ENCODE measurements at regions not wholly inside any gene's neighbourhood (a gene's known extent, or its start where the extent isn't known, plus 50 kb on each side); places are given as distances from the start of the nearest gene placed in this dataset.

GRCh38 chr11:110026858-110027626, 66.2 kb upstream of the ZC3H12C start:
- H3K27ac Mint-ChIP-seq (ENCODE audit: unreplicated experiment), result no peak overlapping the region
- peaks cover 2% of the 10 kb centered on the region for H3K9me3 Mint-ChIP-seq (ENCODE audit: low read depth, unreplicated experiment)
- no peaks in the 10 kb centered on the region for H3K27me3 Mint-ChIP-seq (ENCODE audit: unreplicated experiment)
- DNase-seq, result no peak
- no TSS peak for BruUV-seq (replicated peaks)
- H3K36me3 Mint-ChIP-seq (ENCODE audit: insufficient read depth, unreplicated experiment), result no peaks in the 10 kb centered on the region
- no peaks in the 10 kb centered on the region for H3K4me1 Mint-ChIP-seq (ENCODE audit: low read depth, unreplicated experiment)
- no peak for TF ChIP-seq CTCF (IDR thresholded peaks at IDR 0.05; ENCODE audit: unreplicated experiment)
- no peak overlapping the region for H3K4me3 Mint-ChIP-seq (ENCODE audit: low read depth, unreplicated experiment)
- intact Hi-C loops (cut with micrococcal nuclease; ENCODE audit: unreplicated experiment), result no loop called here
- CTCF ChIA-PET, result no interaction called here

GRCh38 chr11:110027627-110028371, 65.4 kb upstream of the ZC3H12C start:
- intact Hi-C loops (cut with micrococcal nuclease; ENCODE audit: unreplicated experiment), result no loop called here
- Mint-ChIP-seq H3K27ac (ENCODE audit: unreplicated experiment) (no peak overlapping the region), H3K4me1 (ENCODE audit: low read depth, unreplicated experiment) (no peaks in the 10 kb centered on the region), H3K4me3 (ENCODE audit: low read depth, unreplicated experiment) (no peak overlapping the region), H3K36me3 (ENCODE audit: insufficient read depth, unreplicated experiment) (no peaks in the 10 kb centered on the region), H3K9me3 (ENCODE audit: low read depth, unreplicated experiment) (peaks cover 2% of the 10 kb centered on the region), H3K27me3 (ENCODE audit: unreplicated experiment) (no peaks in the 10 kb centered on the region)
- no peak for DNase-seq
- no peak for TF ChIP-seq CTCF (IDR thresholded peaks at IDR 0.05; ENCODE audit: unreplicated experiment)
- no TSS peak for BruUV-seq (replicated peaks)
- CTCF ChIA-PET, result no interaction called here

- Mint-ChIP-seq H3K27me3 (ENCODE audit: unreplicated experiment) (no peaks in the 10 kb centered on the region), H3K4me1 (ENCODE audit: low read depth, unreplicated experiment) (no peaks in the 10 kb centered on the region), H3K4me3 (ENCODE audit: low read depth, unreplicated experiment) (no peak overlapping the region), H3K27ac (ENCODE audit: unreplicated experiment) (no peak overlapping the region), H3K9me3 (ENCODE audit: low read depth, unreplicated experiment) (peaks cover 2% of the 10 kb centered on the region), H3K36me3 (ENCODE audit: insufficient read depth, unreplicated experiment) (no peaks in the 10 kb centered on the region)
- BruUV-seq (replicated peaks), result no TSS peak
- CTCF ChIA-PET, result no interaction called here
- TF ChIP-seq CTCF (IDR thresholded peaks at IDR 0.05; ENCODE audit: unreplicated experiment), result no peak
- intact Hi-C loops (cut with micrococcal nuclease; ENCODE audit: unreplicated experiment), result no loop called here
- DNase-seq, result no peak
Observed at GRCh38 chr11:110028921-110029320, 64.3 kb upstream of the ZC3H12C start.

- no peak overlapping the region for H3K4me3 Mint-ChIP-seq (ENCODE audit: low read depth, unreplicated experiment)
- H3K9me3 Mint-ChIP-seq (ENCODE audit: low read depth, unreplicated experiment), result peaks cover 2% of the 10 kb centered on the region
- CTCF ChIA-PET, result no interaction called here
- H3K4me1 Mint-ChIP-seq (ENCODE audit: low read depth, unreplicated experiment), result no peaks in the 10 kb centered on the region
- H3K27ac Mint-ChIP-seq (ENCODE audit: unreplicated experiment), result no peak overlapping the region
- no peak for TF ChIP-seq CTCF (IDR thresholded peaks at IDR 0.05; ENCODE audit: unreplicated experiment)
- H3K36me3 Mint-ChIP-seq (ENCODE audit: insufficient read depth, unreplicated experiment), result no peaks in the 10 kb centered on the region
- DNase-seq, result no peak
- intact Hi-C loops (cut with micrococcal nuclease; ENCODE audit: unreplicated experiment), result no loop called here
- no TSS peak for BruUV-seq (replicated peaks)
- no peaks in the 10 kb centered on the region for H3K27me3 Mint-ChIP-seq (ENCODE audit: unreplicated experiment)
Observed at GRCh38 chr11:110029714-110030113, 63.5 kb upstream of the ZC3H12C start.

Measured in Calu3 (cell line).